HG02798 (cell line): ENCODE measurements at regions not wholly inside any gene's neighbourhood (a gene's known extent, or its start where the extent isn't known, plus 50 kb on each side); places are given as distances from the start of the nearest gene placed in this dataset.
"Not testable (repeated sequence)": the region's sequence is repeated elsewhere in the genome, so short reads cannot be mapped to it uniquely, and the experiment has no call there.

Experiments
- ATAC-seq: cut with Tn5 transposase; IDR thresholded peaks from one replicate; pipeline ENCODE4 v1.9.1; 2021; ENCODE audit warnings: mild to moderate bottlenecking; ENCODE audit not compliant: unreplicated experiment, poor library complexity

GRCh38 chr14:19109887-19110286 lies 142.7 kb downstream of the POTEM start:
- not testable (repeated sequence) for ATAC-seq

- ATAC-seq = not testable (repeated sequence)
Observed at GRCh38 chr14:19120383-19120782, 153.1 kb downstream of the POTEM start.

- not testable (repeated sequence) for ATAC-seq
Observed at GRCh38 chr14:19126269-19127051, 159.2 kb downstream of the POTEM start.

- not testable (repeated sequence) for ATAC-seq
Observed at GRCh38 chr14:19127664-19128435, 160.6 kb downstream of the POTEM start.

- ATAC-seq = not testable (repeated sequence)
Observed at GRCh38 chr14:19131553-19131952, 164.3 kb downstream of the POTEM start.

- ATAC-seq = not testable (repeated sequence)
Observed at GRCh38 chr14:19132013-19132835, 165.0 kb downstream of the POTEM start.

GRCh38 chr14:19132836-19133120 lies 165.5 kb downstream of the POTEM start:
- not testable (repeated sequence) for ATAC-seq

GRCh38 chr14:19157106-19157709 lies 190.0 kb downstream of the POTEM start:
- ATAC-seq = not testable (repeated sequence)

- ATAC-seq = not testable (repeated sequence)
Observed at GRCh38 chr14:19158012-19158411, 190.8 kb downstream of the POTEM start.

GRCh38 chr14:19158588-19158987 lies 191.4 kb downstream of the POTEM start:
- not testable (repeated sequence) for ATAC-seq

- not testable (repeated sequence) for ATAC-seq
Observed at GRCh38 chr14:19159003-19159625, 191.9 kb downstream of the POTEM start.

- ATAC-seq = not testable (repeated sequence)
Observed at GRCh38 chr14:19160379-19160778, 193.1 kb downstream of the POTEM start.

- ATAC-seq = not testable (repeated sequence)
Observed at GRCh38 chr14:19161251-19162033, 194.2 kb downstream of the POTEM start.

GRCh38 chr14:19162034-19162706 lies 194.9 kb downstream of the POTEM start:
- not testable (repeated sequence) for ATAC-seq

- ATAC-seq = not testable (repeated sequence)
Observed at GRCh38 chr14:19162920-19163319, 195.7 kb downstream of the POTEM start.

GRCh38 chr14:19163891-19164290 lies 196.7 kb downstream of the POTEM start:
- not testable (repeated sequence) for ATAC-seq

- ATAC-seq = not testable (repeated sequence)
Observed at GRCh38 chr14:19164426-19164825, 197.2 kb downstream of the POTEM start.

- not testable (repeated sequence) for ATAC-seq
Observed at GRCh38 chr14:19166056-19166455, 198.8 kb downstream of the POTEM start.
